H1 (cell line): ENCODE measurements at regions not wholly inside any gene's neighbourhood (a gene's known extent, or its start where the extent isn't known, plus 50 kb on each side); places are given as distances from the start of the nearest gene placed in this dataset.

Source experiments
- HDAC2 ChIP-seq, 2 experiments: fragments of 300-600 bp in 1 of 2; sonication (generic) in 1 of 2; IDR thresholded peaks; 2 replicates each; pipeline ENCODE4 v1.6.1; 2011 to 2012; ENCODE audit warnings: low read depth in 2 of 2, low read length in 2 of 2, mild to moderate bottlenecking in 2 of 2, moderate library complexity in 2 of 2, borderline replicate concordance in 1 of 2, inconsistent platforms in 1 of 2

- TF ChIP-seq HDAC2 (IDR thresholded peaks at IDR 0.05; ENCODE audit: borderline replicate concordance in 1 of 2, low read depth in 2 of 2, low read length in 2 of 2) = no peak
- TF ChIP-seq, all 59 proteins: peak for 0
Measured at GRCh38 chr15:98331676-98332075, 316.7 kb upstream of the IGF1R start (continued).
